ENCODE measurements at regions not wholly inside any gene's neighbourhood (a gene's known extent, or its start where the extent isn't known, plus 50 kb on each side); places are given as distances from the start of the nearest gene placed in this dataset.

DNA sequence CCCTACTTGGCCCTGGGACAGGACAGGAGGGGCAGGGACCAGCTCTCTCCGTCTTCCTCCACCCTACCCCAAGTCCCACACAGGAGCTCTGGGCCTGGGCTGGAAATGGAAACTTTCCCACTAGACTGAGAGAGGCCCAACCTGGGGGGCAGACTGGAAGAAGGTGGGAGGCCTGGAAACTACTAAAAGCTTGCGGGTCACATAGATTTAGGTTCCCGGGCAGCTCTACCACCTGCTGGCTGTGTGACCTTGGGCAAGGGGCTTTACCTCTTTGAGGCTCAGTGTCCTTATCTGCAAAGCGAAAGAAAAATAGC, 49.9 kb upstream of the CCDC174 start:
- DNase-seq: no peak
- Histone ChIP-seq H3K9me3 (no peaks in the 10 kb centered on the region), H3K36me3 (no peaks in the 10 kb centered on the region), H3K27me3 (peaks cover 24 to 85% of the 10 kb centered on the region in 2 donors), H3K4me1 (peaks cover 7% of the 10 kb centered on the region in 2 donors), H3K4me3 (no peak overlapping the region), H3K27ac (no peak overlapping the region)
- ATAC-seq: no peak
- intact Hi-C loops (cut with DNase I): no loop called here
- TF ChIP-seq, protein P1, sequence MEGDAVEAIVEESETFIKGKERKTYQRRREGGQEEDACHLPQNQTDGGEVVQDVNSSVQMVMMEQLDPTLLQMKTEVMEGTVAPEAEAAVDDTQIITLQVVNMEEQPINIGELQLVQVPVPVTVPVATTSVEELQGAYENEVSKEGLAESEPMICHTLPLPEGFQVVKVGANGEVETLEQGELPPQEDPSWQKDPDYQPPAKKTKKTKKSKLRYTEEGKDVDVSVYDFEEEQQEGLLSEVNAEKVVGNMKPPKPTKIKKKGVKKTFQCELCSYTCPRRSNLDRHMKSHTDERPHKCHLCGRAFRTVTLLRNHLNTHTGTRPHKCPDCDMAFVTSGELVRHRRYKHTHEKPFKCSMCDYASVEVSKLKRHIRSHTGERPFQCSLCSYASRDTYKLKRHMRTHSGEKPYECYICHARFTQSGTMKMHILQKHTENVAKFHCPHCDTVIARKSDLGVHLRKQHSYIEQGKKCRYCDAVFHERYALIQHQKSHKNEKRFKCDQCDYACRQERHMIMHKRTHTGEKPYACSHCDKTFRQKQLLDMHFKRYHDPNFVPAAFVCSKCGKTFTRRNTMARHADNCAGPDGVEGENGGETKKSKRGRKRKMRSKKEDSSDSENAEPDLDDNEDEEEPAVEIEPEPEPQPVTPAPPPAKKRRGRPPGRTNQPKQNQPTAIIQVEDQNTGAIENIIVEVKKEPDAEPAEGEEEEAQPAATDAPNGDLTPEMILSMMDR (IDR thresholded peaks at IDR 0.05): no peak
